Calu3 (cell line): ENCODE measurements at regions not wholly inside any gene's neighbourhood (a gene's known extent, or its start where the extent isn't known, plus 50 kb on each side); places are given as distances from the start of the nearest gene placed in this dataset.
"Not testable (repeated sequence)": the region's sequence is repeated elsewhere in the genome, so short reads cannot be mapped to it uniquely, and the experiment has no call there.

Experiments used
- BruUV-seq: library from RNA; stranded (reverse); fragments of 400-500 nt; replicated peaks from 2 replicates; lab custom pipeline; 2021; lab: Mats Ljungman, UMichigan
- CTCF ChIA-PET: fragments of 300-600 bp; sonication (Branson Sonifier 250); formaldehyde crosslinking; loops from one replicate; lab custom pipeline; 2022; ENCODE audit warnings: antibody characterized with exemption; lab: Charles Lee
- DNase-seq: peaks from one replicate; pipeline ENCODE4 v3.0.0; 2022
- H3K27ac Mint-ChIP-seq: one replicate; pipeline ENCODE4 v1.8.0; 2022; ENCODE audit warnings: mixed read lengths; ENCODE audit not compliant: unreplicated experiment
- H3K27me3 Mint-ChIP-seq: one replicate; pipeline ENCODE4 v1.8.0; 2022; ENCODE audit warnings: mixed read lengths; ENCODE audit not compliant: unreplicated experiment
- H3K36me3 Mint-ChIP-seq: one replicate; pipeline ENCODE4 v1.8.0; 2022; ENCODE audit warnings: mild to moderate bottlenecking, moderate library complexity, mixed read lengths; ENCODE audit not compliant: insufficient read depth, unreplicated experiment
- H3K4me1 Mint-ChIP-seq: one replicate; pipeline ENCODE4 v1.8.0; 2022; ENCODE audit warnings: mild to moderate bottlenecking, low read depth, mixed read lengths; ENCODE audit not compliant: unreplicated experiment
- H3K4me3 Mint-ChIP-seq: one replicate; pipeline ENCODE4 v1.8.0; 2022; ENCODE audit warnings: mild to moderate bottlenecking, low read depth, moderate library complexity, mixed read lengths; ENCODE audit not compliant: unreplicated experiment
- H3K9me3 Mint-ChIP-seq: one replicate; pipeline ENCODE4 v1.8.0; 2022; ENCODE audit warnings: low read depth, mixed read lengths; ENCODE audit not compliant: unreplicated experiment
- intact Hi-C: fragments of 100-400 bp; cut with micrococcal nuclease; formaldehyde crosslinking; loops from one replicate; pipeline ENCODE4 v1.10.0; 2022; ENCODE audit not compliant: unreplicated experiment
- TF ChIP-seq, protein P1 (sequence below): fragments of 200-600 bp; IDR thresholded peaks from one replicate; pipeline ENCODE4 v1.8.0; 2022; ENCODE audit warnings: antibody characterized with exemption; ENCODE audit not compliant: unreplicated experiment

DNA sequence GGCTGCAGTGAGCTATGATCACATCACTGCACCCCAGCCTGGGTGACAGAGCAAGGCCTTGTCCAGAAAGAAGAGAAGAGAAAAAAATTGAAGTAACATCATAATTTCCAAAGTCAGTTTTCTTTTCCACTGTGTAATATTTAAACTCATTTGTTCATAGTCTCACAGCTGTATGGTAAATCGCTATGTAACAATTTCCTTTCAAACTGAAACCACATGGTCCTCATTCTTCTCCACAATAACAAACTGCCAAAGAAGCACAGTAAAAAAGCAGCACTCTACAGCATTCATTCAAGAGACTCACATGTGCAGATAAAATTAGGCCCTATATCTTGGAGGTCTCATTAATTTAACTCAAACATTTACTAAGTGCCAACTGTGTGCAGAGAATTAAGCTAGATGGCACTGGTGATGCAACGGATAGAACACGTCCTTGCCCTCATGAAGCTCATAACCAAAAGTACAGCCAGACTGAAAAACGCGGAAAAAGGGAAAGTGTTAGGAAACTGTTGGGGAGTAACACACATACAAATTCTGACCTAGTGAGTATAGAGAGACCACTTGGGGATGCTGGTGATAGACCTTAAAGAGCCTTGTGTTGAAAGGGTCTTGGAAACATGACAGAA, 174.0 kb upstream of the KCTD7 start:
- no peaks in the 10 kb centered on the region for H3K9me3 Mint-ChIP-seq
- H3K36me3 Mint-ChIP-seq = no peaks in the 10 kb centered on the region
- no peaks in the 10 kb centered on the region for H3K27me3 Mint-ChIP-seq
- no peak overlapping the region for H3K4me3 Mint-ChIP-seq
- DNase-seq = no peak
- BruUV-seq = no TSS peak
- H3K27ac Mint-ChIP-seq = no peak overlapping the region
- CTCF ChIA-PET = no interaction called here
- no peaks in the 10 kb centered on the region for H3K4me1 Mint-ChIP-seq
- TF ChIP-seq, protein P1, sequence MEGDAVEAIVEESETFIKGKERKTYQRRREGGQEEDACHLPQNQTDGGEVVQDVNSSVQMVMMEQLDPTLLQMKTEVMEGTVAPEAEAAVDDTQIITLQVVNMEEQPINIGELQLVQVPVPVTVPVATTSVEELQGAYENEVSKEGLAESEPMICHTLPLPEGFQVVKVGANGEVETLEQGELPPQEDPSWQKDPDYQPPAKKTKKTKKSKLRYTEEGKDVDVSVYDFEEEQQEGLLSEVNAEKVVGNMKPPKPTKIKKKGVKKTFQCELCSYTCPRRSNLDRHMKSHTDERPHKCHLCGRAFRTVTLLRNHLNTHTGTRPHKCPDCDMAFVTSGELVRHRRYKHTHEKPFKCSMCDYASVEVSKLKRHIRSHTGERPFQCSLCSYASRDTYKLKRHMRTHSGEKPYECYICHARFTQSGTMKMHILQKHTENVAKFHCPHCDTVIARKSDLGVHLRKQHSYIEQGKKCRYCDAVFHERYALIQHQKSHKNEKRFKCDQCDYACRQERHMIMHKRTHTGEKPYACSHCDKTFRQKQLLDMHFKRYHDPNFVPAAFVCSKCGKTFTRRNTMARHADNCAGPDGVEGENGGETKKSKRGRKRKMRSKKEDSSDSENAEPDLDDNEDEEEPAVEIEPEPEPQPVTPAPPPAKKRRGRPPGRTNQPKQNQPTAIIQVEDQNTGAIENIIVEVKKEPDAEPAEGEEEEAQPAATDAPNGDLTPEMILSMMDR = no peak
- intact Hi-C loops = no loop called here

DNA sequence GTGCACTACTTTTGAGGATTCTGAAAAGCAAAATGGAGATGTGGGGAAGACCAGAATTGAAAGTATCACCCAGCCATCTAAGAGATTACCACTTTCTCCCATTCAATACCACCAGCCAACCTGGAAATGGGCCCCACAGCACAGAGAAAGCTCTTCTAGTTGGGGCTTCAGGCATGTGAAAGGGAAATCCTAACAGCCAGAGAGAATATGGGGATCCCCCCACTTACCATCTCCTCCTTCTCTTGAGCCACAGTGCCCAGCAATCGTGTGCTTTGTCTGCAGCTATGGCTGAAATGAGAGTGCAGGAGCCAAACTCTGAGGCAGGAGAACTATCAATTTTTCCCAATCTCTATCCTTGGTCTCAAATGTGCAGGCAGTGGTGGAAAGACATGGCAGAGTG, 173.2 kb upstream of the KCTD7 start:
- H3K36me3 Mint-ChIP-seq, CTCF ChIA-PET, BruUV-seq, H3K4me3 Mint-ChIP-seq, DNase-seq, H3K27me3 Mint-ChIP-seq, intact Hi-C loops, H3K4me1 Mint-ChIP-seq, H3K9me3 Mint-ChIP-seq, H3K27ac Mint-ChIP-seq: not testable (repeated sequence)

GRCh38 chr7:66456431-66456830, 172.2 kb upstream of the KCTD7 start:
- H3K27me3 Mint-ChIP-seq, H3K27ac Mint-ChIP-seq, H3K36me3 Mint-ChIP-seq, BruUV-seq, intact Hi-C loops, H3K4me1 Mint-ChIP-seq, DNase-seq, H3K4me3 Mint-ChIP-seq, H3K9me3 Mint-ChIP-seq, CTCF ChIA-PET: not testable (repeated sequence)

DNA sequence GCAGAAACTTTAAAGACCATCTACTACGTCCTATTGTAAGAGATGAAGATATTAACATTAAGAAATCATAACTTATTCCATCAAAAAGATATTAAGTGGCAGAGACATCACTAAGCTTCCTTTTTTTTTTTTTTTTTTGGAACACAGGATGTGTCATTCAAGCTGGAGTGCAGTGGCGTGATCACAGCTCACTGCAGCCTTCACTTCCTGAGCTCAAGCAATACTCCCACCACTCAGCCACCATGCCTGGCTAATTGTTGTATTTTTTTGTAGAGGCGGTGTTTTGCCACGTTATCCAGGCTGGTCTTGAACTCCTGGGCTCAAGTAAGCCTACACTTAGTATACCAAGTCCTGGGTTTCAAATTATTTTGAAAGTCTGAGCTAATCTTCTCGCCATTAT, 169.7 kb upstream of the KCTD7 start:
- H3K9me3 Mint-ChIP-seq, DNase-seq, BruUV-seq, H3K27ac Mint-ChIP-seq, H3K4me1 Mint-ChIP-seq, intact Hi-C loops, H3K36me3 Mint-ChIP-seq, H3K27me3 Mint-ChIP-seq, H3K4me3 Mint-ChIP-seq, CTCF ChIA-PET: not testable (repeated sequence)

DNA sequence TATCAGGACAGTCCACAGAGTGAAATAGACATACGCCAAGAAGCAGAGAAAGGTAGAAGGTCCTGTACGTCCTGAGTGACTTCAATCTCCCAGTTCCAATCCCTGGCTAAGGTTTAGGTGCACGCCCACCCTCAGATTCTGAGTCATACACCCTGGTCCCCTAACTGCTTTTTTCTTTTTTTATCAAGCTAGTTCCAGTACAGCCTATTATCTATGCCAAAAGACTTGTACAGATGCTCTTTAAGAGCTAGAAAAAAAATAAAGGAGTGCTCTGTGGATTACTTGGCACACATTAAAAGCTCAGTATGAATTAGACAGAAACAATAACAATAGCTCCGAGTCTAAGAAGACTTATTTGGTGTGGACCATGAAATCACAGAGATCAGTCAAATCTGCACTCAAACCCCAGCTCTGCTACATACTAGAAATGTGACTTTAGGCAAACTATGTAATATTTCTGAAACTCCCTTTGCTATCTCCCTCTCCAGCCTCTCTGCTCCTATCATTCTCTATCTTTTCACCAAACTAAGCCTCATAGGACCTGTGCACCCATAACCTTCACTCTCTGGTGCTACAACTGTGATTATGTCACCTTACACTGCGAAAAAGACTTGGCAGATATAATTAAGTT, 168.8 kb upstream of the KCTD7 start:
- CTCF ChIA-PET, BruUV-seq, H3K4me3 Mint-ChIP-seq, H3K27me3 Mint-ChIP-seq, H3K4me1 Mint-ChIP-seq, intact Hi-C loops, H3K9me3 Mint-ChIP-seq, H3K36me3 Mint-ChIP-seq, H3K27ac Mint-ChIP-seq, DNase-seq: not testable (repeated sequence)

DNA sequence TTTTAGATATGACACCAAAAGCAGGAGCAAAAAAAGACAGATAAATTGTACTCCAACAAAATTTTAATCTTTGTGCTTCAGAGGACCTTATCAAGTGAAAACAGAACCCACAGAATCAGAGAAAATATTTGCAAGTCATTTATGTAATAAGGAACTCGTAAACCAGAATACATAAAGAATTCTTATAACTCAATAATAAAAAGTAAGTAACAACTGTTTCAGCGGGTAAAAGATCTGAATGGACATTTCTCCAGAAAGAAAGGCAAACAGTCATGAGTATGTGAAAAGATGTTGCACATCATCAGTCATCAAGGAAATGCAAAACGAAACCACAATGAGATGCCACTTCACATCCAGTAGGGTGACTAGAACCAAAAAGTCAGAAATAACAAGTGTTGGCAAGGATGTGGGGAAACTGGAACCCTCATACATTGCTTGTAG, 167.7 kb upstream of the KCTD7 start:
- TF ChIP-seq, protein P1 = no peak
- BruUV-seq = no TSS peak
- Mint-ChIP-seq H3K4me3 (no peak overlapping the region), H3K27ac (no peak overlapping the region), H3K36me3 (no peaks in the 10 kb centered on the region), H3K27me3 (no peaks in the 10 kb centered on the region), H3K4me1 (no peaks in the 10 kb centered on the region), H3K9me3 (no peaks in the 10 kb centered on the region)
- CTCF ChIA-PET = no interaction called here
- intact Hi-C loops = no loop called here
- no peak for DNase-seq

DNA sequence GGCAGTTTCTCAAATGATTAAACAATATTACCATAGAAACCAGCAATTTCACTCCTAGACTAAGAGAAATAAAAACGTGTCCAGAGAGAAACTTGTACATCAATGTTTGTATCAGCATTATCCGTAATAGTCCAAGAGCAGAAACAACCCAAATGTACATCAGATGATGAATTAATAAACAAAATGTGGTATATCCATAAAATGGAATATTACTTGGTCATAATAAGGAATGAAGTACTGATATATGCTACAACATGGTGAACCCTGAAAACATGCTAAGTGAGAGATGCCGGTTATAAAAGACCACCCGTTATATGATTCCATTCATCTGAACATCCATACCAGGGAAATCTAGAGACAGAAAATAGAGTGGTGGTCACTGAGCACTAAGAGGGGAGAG, 167.3 kb upstream of the KCTD7 start:
- H3K9me3 Mint-ChIP-seq, H3K27ac Mint-ChIP-seq, H3K27me3 Mint-ChIP-seq, intact Hi-C loops, CTCF ChIA-PET, BruUV-seq, DNase-seq, H3K4me3 Mint-ChIP-seq, H3K36me3 Mint-ChIP-seq, H3K4me1 Mint-ChIP-seq: not testable (repeated sequence)

DNA sequence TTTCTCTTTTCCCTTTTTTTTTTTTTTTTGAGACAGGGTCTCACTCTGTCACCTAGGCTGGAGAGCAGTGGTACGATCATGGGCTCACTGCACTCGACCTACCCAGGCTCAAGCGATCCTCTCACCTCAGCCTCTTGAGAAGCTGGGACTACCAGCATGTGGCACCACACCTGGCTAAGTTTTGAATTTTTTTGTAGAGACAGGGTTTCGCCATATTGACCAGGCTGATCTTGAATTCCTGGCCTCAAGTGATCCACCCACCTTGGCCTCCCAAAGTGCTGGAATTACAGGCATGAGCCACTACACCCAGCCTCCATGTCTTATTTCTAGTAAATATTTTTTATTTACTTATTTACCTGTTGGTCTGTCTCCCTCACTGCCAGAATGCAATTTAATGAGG, 165.8 kb upstream of the KCTD7 start:
- DNase-seq, H3K36me3 Mint-ChIP-seq, intact Hi-C loops, H3K4me1 Mint-ChIP-seq, H3K4me3 Mint-ChIP-seq, H3K9me3 Mint-ChIP-seq, BruUV-seq, CTCF ChIA-PET, H3K27me3 Mint-ChIP-seq, H3K27ac Mint-ChIP-seq: not testable (repeated sequence)
